HepG2 (cell line): ENCODE measurements at regions not wholly inside any gene's neighbourhood (a gene's known extent, or its start where the extent isn't known, plus 50 kb on each side); places are given as distances from the start of the nearest gene placed in this dataset.

Experiments used
- ATAC-seq: fragments of 200-7000 bp; cut with Tn5 transposase; 3 replicates; pipeline ENCODE4 v1.9.1; 2020; ENCODE audit warnings: mild to moderate bottlenecking, moderate library complexity
- BruUV-seq: library from RNA; stranded (reverse); fragments of 400-500 nt; replicated peaks from 2 replicates; lab custom pipeline; 2021; lab: Mats Ljungman, UMichigan
- CTCF ChIA-PET: fragments of 300-600 bp; formaldehyde crosslinking; extraction: SDS; loops from one replicate; lab custom pipeline; 2021; ENCODE audit warnings: low total read pairs, inconsistent platforms, low intra/inter-chr PET ratio; lab: Yijun Ruan, JAX
- POLR2A ChIA-PET: fragments of 350-600 bp; sonication (Branson Sonifier 250); formaldehyde crosslinking; loops from one replicate; lab custom pipeline; 2020; ENCODE audit warnings: antibody characterized with exemption, inconsistent platforms; lab: Yijun Ruan, JAX
- DNase-seq: peaks from one replicate; pipeline ENCODE4 v3.0.0-alpha.2; 2015; ENCODE audit warnings: low spot score
- FAIRE-seq: peaks from 3 replicates; lab custom pipeline; 2011; peaks lifted over from hg19 to GRCh38; lab: Jason Lieb, UNC
- H2AFZ ChIP-seq: one replicate; pipeline ENCODE4 v1.6.1; 2011; ENCODE audit warnings: low read length, inconsistent platforms
- H3K27ac ChIP-seq: fragments of 300-600 bp; 3 replicates; pipeline ENCODE4 v1.8.0; 2011; ENCODE audit warnings: mixed run types, mild to moderate bottlenecking, mixed read lengths, low read length, inconsistent platforms; ENCODE audit not compliant: insufficient read depth; ENCODE audit errors: extremely low read length
- H3K27me3 ChIP-seq, 2 experiments: fragments of 200-600 bp in 1 of 2; 2 replicates in 1 of 2; 3 replicates in 1 of 2; pipeline versions ENCODE4 v1.6.0 to v1.8.0; 2011; ENCODE audit warnings: low read length in 2 of 2, mild to moderate bottlenecking in 2 of 2, moderate library complexity in 2 of 2, inconsistent platforms in 1 of 2; ENCODE audit not compliant: insufficient read depth in 2 of 2, control insufficient read depth in 1 of 2
- H3K36me3 ChIP-seq, 2 experiments: fragments of 200-600 bp in 1 of 2; replicated peaks in 1 of 2; 2 replicates in 1 of 2; 3 replicates in 1 of 2; pipeline versions ENCODE4 v1.5.1 to v1.8.0; 2011; ENCODE audit warnings: low read length in 2 of 2, inconsistent platforms in 1 of 2; ENCODE audit not compliant: insufficient read depth in 2 of 2, control insufficient read depth in 1 of 2
- H3K4me1 ChIP-seq: 2 replicates; pipeline ENCODE4 v1.5.1; 2012; ENCODE audit warnings: low read length, inconsistent platforms; ENCODE audit not compliant: insufficient read depth
- H3K4me2 ChIP-seq: 2 replicates; pipeline ENCODE4 v1.6.0; 2011; ENCODE audit warnings: low read depth, low read length, inconsistent platforms
- H3K4me3 ChIP-seq, 3 experiments: fragments of 200-600 bp in 1 of 3; sonication (generic), shearing (Covaris generic) in 1 of 3; replicated peaks in 1 of 3; 2 replicates each; pipeline ENCODE4 v1.5.1; 2011 to 2016; ENCODE audit warnings: low read length in 3 of 3, inconsistent platforms in 2 of 3, low read depth in 2 of 3, mild to moderate bottlenecking in 2 of 3, control low read depth in 1 of 3, mixed read lengths in 1 of 3; ENCODE audit not compliant: insufficient read depth in 1 of 3
- H3K79me2 ChIP-seq: one replicate; pipeline ENCODE4 v1.6.1; 2011; ENCODE audit warnings: low read length, inconsistent platforms; ENCODE audit not compliant: insufficient read depth
- H3K9ac ChIP-seq: 2 replicates; pipeline ENCODE4 v1.6.0; 2011; ENCODE audit warnings: mild to moderate bottlenecking, low read depth, low read length, inconsistent platforms; ENCODE audit not compliant: insufficient read depth
- H3K9me3 ChIP-seq: 2 replicates; pipeline ENCODE4 v1.5.1; 2012; ENCODE audit warnings: mild to moderate bottlenecking, low read length
- H4K20me1 ChIP-seq: 2 replicates; pipeline ENCODE4 v1.6.0; 2011; ENCODE audit warnings: inconsistent platforms, mild to moderate bottlenecking, low read length, moderate library complexity; ENCODE audit not compliant: insufficient read depth
- DRAP1 ChIP-seq: IDR thresholded peaks from 2 replicates; pipeline ENCODE4 v1.6.1; 2016; ENCODE audit warnings: missing genetic modification reagents, missing compliant biosample characterization
- ETV5 ChIP-seq: IDR thresholded peaks from 2 replicates; pipeline ENCODE4 v1.6.1; 2018; ENCODE audit warnings: missing biosample characterization, missing genetic modification reagents, inconsistent platforms, borderline replicate concordance
- EZH2 ChIP-seq: conservative IDR thresholded peaks from 2 replicates; pipeline ENCODE4 v1.6.1; 2012; ENCODE audit warnings: mild to moderate bottlenecking, low read depth, low read length, moderate library complexity
- GPN1 ChIP-seq: sonication (generic); formaldehyde crosslinking; IDR thresholded peaks from 2 replicates; pipeline ENCODE4 v1.5.1; 2020; ENCODE audit warnings: missing genetic modification reagents, borderline replicate concordance
- JARID2 ChIP-seq: sonication (generic); formaldehyde crosslinking; IDR thresholded peaks from 2 replicates; pipeline ENCODE4 v1.8.1; 2023; ENCODE audit warnings: missing genetic modification reagents, inconsistent platforms; ENCODE audit not compliant: insufficient replicate concordance
- MXI1 ChIP-seq: IDR thresholded peaks from 3 replicates; pipeline ENCODE4 v1.6.1; 2012; ENCODE audit warnings: low read depth, low read length, inconsistent platforms, borderline replicate concordance
- NCOA5 ChIP-seq: sonication (generic); formaldehyde crosslinking; IDR thresholded peaks from 2 replicates; pipeline ENCODE4 v1.4.0; 2020; ENCODE audit warnings: missing genetic modification reagents
- NONO ChIP-seq, 2 experiments: fragments of 450-650 bp in 1 of 2; sonication (generic) in 1 of 2; formaldehyde crosslinking in 1 of 2; IDR thresholded peaks in 1 of 2; conservative IDR thresholded peaks in 1 of 2; 2 replicates each; pipeline versions ENCODE4 v1.6.1 to v1.8.0; 2017 to 2022; ENCODE audit warnings: mild to moderate bottlenecking in 1 of 2, missing genetic modification reagents in 1 of 2, moderate library complexity in 1 of 2
- SNAPC5 ChIP-seq: sonication (generic); formaldehyde crosslinking; IDR thresholded peaks from 2 replicates; pipeline ENCODE4 v1.8.1; 2023; ENCODE audit warnings: mild to moderate bottlenecking, missing genetic modification reagents, borderline replicate concordance
- TMF1 ChIP-seq: sonication (generic); formaldehyde crosslinking; IDR thresholded peaks from 2 replicates; pipeline ENCODE4 v1.8.1; 2022; ENCODE audit warnings: low read depth, missing genetic modification reagents
- ZEB1 ChIP-seq: IDR thresholded peaks from 2 replicates; pipeline ENCODE4 v1.6.1; 2012; ENCODE audit warnings: mild to moderate bottlenecking, low read depth, inconsistent platforms; ENCODE audit not compliant: insufficient replicate concordance
- ZNF17 ChIP-seq: sonication (generic); formaldehyde crosslinking; IDR thresholded peaks from 2 replicates; pipeline ENCODE4 v1.5.0; 2020; ENCODE audit warnings: mild to moderate bottlenecking, missing genetic modification reagents
- ZNF562 ChIP-seq: sonication (generic); formaldehyde crosslinking; IDR thresholded peaks from 2 replicates; pipeline ENCODE4 v1.8.0; 2022; ENCODE audit warnings: missing genetic modification reagents, borderline replicate concordance
- ZNF740 ChIP-seq: sonication (generic); formaldehyde crosslinking; IDR thresholded peaks from 2 replicates; pipeline ENCODE4 v1.4.0; 2020; ENCODE audit warnings: missing genetic modification reagents
- ZNF746 ChIP-seq: sonication (generic); formaldehyde crosslinking; IDR thresholded peaks from 2 replicates; pipeline ENCODE4 v1.8.0; 2022; ENCODE audit warnings: mild to moderate bottlenecking, missing genetic modification reagents
- ZNF782 ChIP-seq: sonication (generic); formaldehyde crosslinking; IDR thresholded peaks from 2 replicates; pipeline ENCODE4 v1.4.0; 2020; ENCODE audit warnings: missing genetic modification reagents, mild to moderate bottlenecking, borderline replicate concordance
- WGBS: methylation state at CpG from one replicate; pipeline ENCODE4 v1.1.6; 2017; ENCODE audit warnings: low lambda C conversion rate; 5-methylcytosine and 5-hydroxymethylcytosine counted together
- in situ Hi-C: cut with HindIII; loops from 2 replicates; pipeline ENCODE4 v1.10.0; 2017; ENCODE audit warnings: low pct_unique_long_range_greater_than_20kb; ENCODE audit not compliant: extremely low pct_ligation_motif_present
- intact Hi-C: fragments of 100-400 bp; cut with micrococcal nuclease; formaldehyde crosslinking; loops from one replicate; pipeline ENCODE4 v1.10.0; 2022; ENCODE audit not compliant: unreplicated experiment

GRCh38 chr7:69388452-69389137, 209.7 kb upstream of the AUTS2 start:
- no TSS peak for BruUV-seq
- intact Hi-C loops, result no loop called here

More at GRCh38 chr7:69388452-69389137, 209.7 kb upstream of the AUTS2 start:
- H3K27ac ChIP-seq, result no peak overlapping the region
- ATAC-seq, result no peak
- TF ChIP-seq ETV5 (CRISPR knock-in tag), result no peak
- TF ChIP-seq SNAPC5 (CRISPR knock-in tag), result no peak
- TF ChIP-seq DRAP1 (CRISPR knock-in tag), result no peak
- TF ChIP-seq ZNF562 (CRISPR knock-in tag), result no peak
- no peak for TF ChIP-seq NCOA5
- TF ChIP-seq ZNF746 (CRISPR knock-in tag), result no peak
- no peak for TF ChIP-seq ZNF740 (CRISPR knock-in tag)
- no peak for TF ChIP-seq EZH2
- TF ChIP-seq GPN1, result no peak
- no peak for TF ChIP-seq TMF1
- TF ChIP-seq JARID2 (CRISPR knock-in tag), result no peak
- no peak for TF ChIP-seq ZNF17 (CRISPR knock-in tag)
- no peak for TF ChIP-seq NONO (IDR thresholded peaks at IDR 0.05)
- no peak for TF ChIP-seq NONO (CRISPR knock-in tag; conservative IDR thresholded peaks at IDR 0.05)
- TF ChIP-seq ZNF782 (CRISPR knock-in tag), result no peak
- no peak for TF ChIP-seq ZEB1
- no peak for TF ChIP-seq MXI1
- TF ChIP-seq, all 625 proteins: peak for 0
- CTCF ChIA-PET, result no interaction called here
- H3K36me3 ChIP-seq, result no peaks in the 10 kb centered on the region
- in situ Hi-C loops, result no loop called here
- H3K27me3 ChIP-seq, result no peaks in the 10 kb centered on the region
- no peaks in the 10 kb centered on the region for H3K79me2 ChIP-seq
- no peaks in the 10 kb centered on the region for H3K9me3 ChIP-seq
- POLR2A ChIA-PET, result no interaction called here
- H3K4me1 ChIP-seq, result no peaks in the 10 kb centered on the region
- H3K9ac ChIP-seq, result no peak overlapping the region
- 8% methylated on average over 8 of the region's 8 CpGs for WGBS
- H3K4me2 ChIP-seq, result no peak overlapping the region
- no peaks in the 10 kb centered on the region for H4K20me1 ChIP-seq
- H3K4me3 ChIP-seq, result no peak overlapping the region
- no peak overlapping the region for H2AFZ ChIP-seq
- no peak for FAIRE-seq
- DNase-seq, result no peak
